ENCODE measurements at regions not wholly inside any gene's neighbourhood (a gene's known extent, or its start where the extent isn't known, plus 50 kb on each side); places are given as distances from the start of the nearest gene placed in this dataset.
"Not testable (repeated sequence)": the region's sequence is repeated elsewhere in the genome, so short reads cannot be mapped to it uniquely, and the experiment has no call there.

DNA sequence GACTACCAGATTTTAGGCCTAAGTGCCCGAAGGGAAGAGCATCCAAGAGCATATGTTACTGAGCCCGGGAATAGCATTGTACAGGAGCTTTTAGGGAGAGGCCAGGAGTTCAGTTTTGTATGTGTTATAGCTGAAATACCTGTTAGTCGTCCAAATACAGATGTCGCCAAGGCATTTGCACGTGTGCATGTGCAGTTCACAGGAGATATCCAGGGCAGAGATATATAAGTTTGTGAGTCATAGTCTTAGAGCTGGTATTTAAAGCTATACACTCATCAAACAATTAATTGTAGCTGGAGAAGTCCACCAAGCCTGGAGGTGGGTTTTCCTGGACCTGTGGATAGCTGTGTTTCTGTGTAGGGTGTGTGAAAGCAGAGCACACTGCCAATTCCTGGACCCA is 394.0 kb upstream of the FZD8 start:
- in situ Hi-C loops (cut with HindIII; ENCODE audit: low pct_unique_long_range_greater_than_20kb, low sequenced_read_pairs), result no loop called here

GRCh38 chr10:36033808-36034207 is 391.7 kb upstream of the FZD8 start:
- in situ Hi-C loops (cut with HindIII; ENCODE audit: low pct_unique_long_range_greater_than_20kb, low sequenced_read_pairs), result no loop called here

More for the DNA sequence above, 394.0 kb upstream of the FZD8 start:
- no peak for DNase-seq (ENCODE audit: low read depth, low spot score)

GRCh38 chr10:36030516-36030915 is 388.4 kb upstream of the FZD8 start:
- DNase-seq (ENCODE audit: low read depth, low spot score), result no peak
- in situ Hi-C loops (cut with HindIII; ENCODE audit: low pct_unique_long_range_greater_than_20kb, low sequenced_read_pairs), result no loop called here

More at GRCh38 chr10:36033808-36034207, 391.7 kb upstream of the FZD8 start:
- no peak for DNase-seq (ENCODE audit: low read depth, low spot score)

GRCh38 chr10:36026656-36027390 is 384.7 kb upstream of the FZD8 start:
- no peak for DNase-seq (ENCODE audit: low read depth, low spot score)
- in situ Hi-C loops (cut with HindIII; ENCODE audit: low pct_unique_long_range_greater_than_20kb, low sequenced_read_pairs), result no loop called here

GRCh38 chr10:36026081-36026480 is 384.0 kb upstream of the FZD8 start:
- DNase-seq (ENCODE audit: low read depth, low spot score), result no peak
- in situ Hi-C loops (cut with HindIII; ENCODE audit: low pct_unique_long_range_greater_than_20kb, low sequenced_read_pairs), result no loop called here

DNA sequence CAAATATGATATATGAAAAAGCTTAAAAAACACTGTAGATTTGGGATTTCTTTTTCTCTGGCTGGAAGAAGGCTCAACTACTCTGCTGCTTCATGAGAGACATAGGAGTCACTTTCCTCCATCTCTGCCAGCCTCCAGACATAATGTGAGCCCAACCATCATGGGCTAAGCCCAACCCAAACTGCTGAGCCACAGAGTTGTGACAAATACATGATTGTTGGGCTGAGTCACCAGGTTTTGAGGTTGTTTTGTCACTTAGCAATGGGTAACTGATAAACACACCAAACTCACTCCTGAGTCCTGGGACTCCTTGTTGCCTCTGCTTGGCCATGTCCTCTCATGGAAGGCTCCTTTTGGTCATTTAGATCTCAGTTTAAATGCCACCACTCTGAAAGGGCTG is 381.8 kb upstream of the FZD8 start:
- in situ Hi-C loops (cut with HindIII; ENCODE audit: low pct_unique_long_range_greater_than_20kb, low sequenced_read_pairs), result no loop called here
- peak; percentile 6 for DNase-seq (ENCODE audit: low read depth, low spot score)

DNA sequence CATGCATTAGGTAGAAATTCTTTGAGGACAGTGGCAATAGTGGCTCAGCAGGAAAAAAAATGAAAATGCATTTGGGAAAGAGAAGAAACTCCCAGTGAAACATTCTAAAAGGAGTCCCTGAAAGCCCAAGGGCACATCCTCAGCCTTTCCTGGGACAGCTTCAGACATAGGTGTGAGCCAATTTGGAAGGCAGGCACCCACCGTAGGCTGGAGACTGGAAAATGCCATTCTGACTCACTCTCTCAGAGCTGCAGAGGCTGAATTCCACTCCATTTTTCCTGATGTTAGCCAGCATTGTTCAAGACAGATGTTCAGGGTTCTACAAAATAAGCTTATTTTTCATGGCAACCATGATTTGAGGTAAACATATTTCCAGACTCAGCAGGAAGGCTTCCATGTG is 379.0 kb upstream of the FZD8 start:
- no peak for DNase-seq (ENCODE audit: low read depth, low spot score)
- in situ Hi-C loops (cut with HindIII; ENCODE audit: low pct_unique_long_range_greater_than_20kb, low sequenced_read_pairs), result no loop called here

GRCh38 chr10:36019749-36020148 is 377.7 kb upstream of the FZD8 start:
- DNase-seq (ENCODE audit: low read depth, low spot score), result no peak

GRCh38 chr10:36018996-36019395 is 376.9 kb upstream of the FZD8 start:
- no peak for DNase-seq (ENCODE audit: low read depth, low spot score)
- in situ Hi-C loops (cut with HindIII; ENCODE audit: low pct_unique_long_range_greater_than_20kb, low sequenced_read_pairs), result no loop called here

More at GRCh38 chr10:36019749-36020148, 377.7 kb upstream of the FZD8 start:
- in situ Hi-C loops (cut with HindIII; ENCODE audit: low pct_unique_long_range_greater_than_20kb, low sequenced_read_pairs), result no loop called here

DNA sequence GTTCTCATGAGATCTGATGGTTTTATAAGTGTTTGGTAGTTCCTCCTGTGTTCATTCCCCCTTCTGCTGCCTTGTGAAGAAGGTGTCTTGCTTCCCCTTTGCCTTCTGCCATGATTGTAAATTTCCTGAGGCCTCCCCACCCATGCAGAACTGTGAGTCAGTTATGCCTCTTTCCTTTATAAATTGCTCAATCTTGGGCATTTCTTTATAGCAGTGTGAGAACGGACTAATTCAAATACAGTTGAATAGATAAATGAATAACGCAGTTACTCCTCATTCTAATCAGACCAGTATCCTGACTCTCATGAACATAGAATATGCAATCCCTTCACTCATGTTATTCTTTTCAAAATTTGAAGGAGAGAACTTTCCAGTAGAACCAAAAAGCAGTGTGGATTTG is 375.0 kb upstream of the FZD8 start:
- in situ Hi-C loops (cut with HindIII; ENCODE audit: low pct_unique_long_range_greater_than_20kb, low sequenced_read_pairs), result no loop called here
- DNase-seq (ENCODE audit: low read depth, low spot score), result no peak

GRCh38 chr10:36007369-36007768 is 365.3 kb upstream of the FZD8 start:
- in situ Hi-C loops (cut with HindIII; ENCODE audit: low pct_unique_long_range_greater_than_20kb, low sequenced_read_pairs), result no loop called here
- DNase-seq (ENCODE audit: low read depth, low spot score), result no peak

DNA sequence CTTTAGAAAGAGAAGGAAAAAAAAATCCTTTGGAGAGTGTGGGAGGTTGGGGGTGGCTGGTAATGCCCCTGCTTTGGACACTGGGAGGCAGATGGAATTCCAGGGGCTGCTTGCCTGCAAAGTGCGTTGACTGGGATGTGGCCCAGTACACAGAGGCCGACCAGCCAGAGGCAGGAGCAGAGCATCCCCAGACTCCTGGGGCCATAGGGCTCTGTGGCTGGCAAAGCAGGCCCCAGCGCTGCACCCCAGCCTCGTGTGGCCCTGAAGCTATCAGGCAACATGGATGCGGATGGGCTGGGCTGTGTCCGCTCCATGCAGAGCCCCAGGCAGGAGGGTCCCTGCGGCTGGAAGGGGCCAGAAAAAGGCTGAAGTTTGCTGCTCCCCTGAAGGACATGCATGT is 361.6 kb upstream of the FZD8 start:
- in situ Hi-C loops (cut with HindIII; ENCODE audit: low pct_unique_long_range_greater_than_20kb, low sequenced_read_pairs), result no loop called here

DNA sequence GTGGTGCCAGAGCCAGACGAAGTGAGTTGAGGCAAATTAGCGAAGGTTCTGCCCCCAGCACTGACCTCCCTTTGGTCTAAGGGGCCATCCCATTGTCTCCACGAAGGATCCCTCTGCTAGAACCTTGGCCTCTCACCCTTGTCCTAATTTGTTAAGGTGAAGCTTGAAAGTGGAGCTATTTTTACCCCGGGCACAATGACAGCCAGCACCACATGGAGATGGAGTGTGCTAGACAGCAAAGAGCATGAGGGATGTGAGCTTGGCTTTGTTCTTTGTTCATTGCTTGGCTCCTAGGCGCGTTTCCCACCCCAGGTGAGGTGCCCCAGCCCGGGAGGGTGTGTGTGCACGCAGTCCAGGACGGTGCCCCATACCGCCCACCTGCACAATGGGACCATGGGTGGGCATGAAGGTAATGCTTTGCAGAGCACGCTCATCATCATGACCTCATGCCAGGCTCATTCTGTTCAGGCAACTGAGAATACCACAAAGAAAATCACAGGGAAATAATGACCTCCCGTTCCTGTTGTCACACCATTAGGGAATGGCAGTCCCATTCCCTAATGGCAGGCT is 361.0 kb upstream of the FZD8 start:
- in situ Hi-C loops (cut with HindIII; ENCODE audit: low pct_unique_long_range_greater_than_20kb, low sequenced_read_pairs), result no loop called here
- no peak for DNase-seq (ENCODE audit: low read depth, low spot score)

More for the DNA sequence above, 361.6 kb upstream of the FZD8 start:
- no peak for DNase-seq (ENCODE audit: low read depth, low spot score)

DNA sequence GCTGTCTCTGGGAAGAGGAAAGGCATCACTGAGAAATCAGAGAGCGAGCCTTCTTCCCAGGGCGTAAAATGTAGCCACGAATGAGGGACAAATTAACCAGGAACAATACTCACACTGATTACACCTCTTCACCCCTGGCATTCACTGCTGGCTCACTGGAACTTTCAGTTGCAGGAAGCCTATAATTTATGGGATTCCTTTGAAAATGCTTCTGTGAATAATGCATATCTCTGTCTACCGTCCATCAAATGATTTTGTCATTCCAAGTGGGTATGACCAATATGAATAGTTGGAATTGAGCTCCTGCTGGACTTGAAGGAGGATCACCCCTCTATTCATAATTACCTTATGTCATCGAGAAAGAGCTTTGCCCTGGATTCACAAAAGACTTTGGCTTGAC is 360.3 kb upstream of the FZD8 start:
- in situ Hi-C loops (cut with HindIII; ENCODE audit: low pct_unique_long_range_greater_than_20kb, low sequenced_read_pairs), result no loop called here
- DNase-seq (ENCODE audit: low read depth, low spot score), result no peak

DNA sequence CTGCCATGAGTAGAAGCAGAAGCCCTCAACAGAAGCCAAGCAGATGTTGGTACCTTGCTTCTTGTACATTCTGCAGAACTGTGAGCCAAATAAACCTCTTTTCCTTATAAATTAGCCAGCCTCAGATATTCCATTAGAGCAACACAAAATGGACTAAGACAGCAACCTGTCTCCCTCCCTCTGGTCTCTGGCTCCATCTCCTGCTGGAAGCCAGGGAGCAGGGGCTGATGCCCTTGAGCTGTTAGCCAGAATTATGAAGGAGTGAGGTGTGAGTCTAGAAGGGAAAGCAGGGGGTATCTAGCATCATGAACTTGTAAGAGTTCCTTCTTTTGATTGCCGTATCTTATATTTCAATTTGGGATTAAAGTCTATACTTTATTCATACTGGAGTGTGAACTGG is 358.7 kb upstream of the FZD8 start:
- in situ Hi-C loops (cut with HindIII; ENCODE audit: low pct_unique_long_range_greater_than_20kb, low sequenced_read_pairs), result not testable (repeated sequence)

GRCh38 chr10:35998026-35998425 is 355.9 kb upstream of the FZD8 start:
- no peak for DNase-seq (ENCODE audit: low read depth, low spot score)
- in situ Hi-C loops (cut with HindIII; ENCODE audit: low pct_unique_long_range_greater_than_20kb, low sequenced_read_pairs), result no loop called here

More for the DNA sequence above, 358.7 kb upstream of the FZD8 start:
- DNase-seq (ENCODE audit: low read depth, low spot score), result not testable (repeated sequence)

DNA sequence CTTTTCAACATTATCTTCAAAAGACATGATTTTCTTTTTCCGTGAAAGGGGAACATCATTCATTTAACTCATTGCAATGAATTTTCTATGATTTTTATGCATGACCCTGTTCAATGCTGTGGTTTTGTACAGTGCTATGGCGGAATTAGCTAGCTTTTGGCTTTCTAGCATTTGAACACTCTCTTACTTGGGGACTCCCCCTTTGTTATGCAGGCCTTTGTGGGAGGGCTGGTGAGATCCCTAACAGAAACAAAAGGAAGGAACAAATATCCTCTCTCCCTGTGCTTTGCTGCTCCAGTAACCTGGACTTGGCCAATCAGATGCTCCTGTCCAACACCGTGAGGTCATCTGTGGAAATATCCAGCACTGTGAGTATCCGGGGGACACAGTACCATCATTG is 353.4 kb upstream of the FZD8 start:
- in situ Hi-C loops (cut with HindIII; ENCODE audit: low pct_unique_long_range_greater_than_20kb, low sequenced_read_pairs), result no loop called here
- no peak for DNase-seq (ENCODE audit: low read depth, low spot score)

GRCh38 chr10:35993591-35994515 is 351.8 kb upstream of the FZD8 start:
- in situ Hi-C loops (cut with HindIII; ENCODE audit: low pct_unique_long_range_greater_than_20kb, low sequenced_read_pairs), result no loop called here
- no peak for DNase-seq (ENCODE audit: low read depth, low spot score)
